ENCODE measurements at regions not wholly inside any gene's neighbourhood (a gene's known extent, or its start where the extent isn't known, plus 50 kb on each side); places are given as distances from the start of the nearest gene placed in this dataset.

DNA sequence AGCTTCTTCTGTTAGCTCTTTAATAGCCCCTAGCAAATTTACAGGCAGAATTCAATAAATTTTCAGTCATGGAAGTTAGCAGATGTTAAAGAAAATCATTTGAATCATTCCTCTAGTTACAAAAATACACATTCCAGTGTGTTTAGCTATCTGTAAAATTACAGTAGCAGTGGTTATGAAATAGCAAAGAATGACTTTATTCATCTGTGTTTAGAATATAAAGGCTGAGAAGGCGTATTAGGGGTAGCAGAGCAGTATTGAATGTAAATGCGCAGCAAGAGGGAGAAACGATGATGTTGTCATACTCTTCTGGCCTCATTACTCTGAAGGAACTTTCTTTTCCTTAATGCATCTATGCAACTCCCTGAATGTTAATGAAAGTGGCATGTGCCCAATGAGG is 106.2 kb upstream of the CYYR1 start:
- H3K4me3 ChIP-seq = no peak overlapping the region
- H3K9me3 ChIP-seq = no peaks in the 10 kb centered on the region
- no peaks in the 10 kb centered on the region for H3K4me1 ChIP-seq
- 65 to 71% methylated on average over 3 of the region's 3 CpGs for WGBS, 2 donors (ENCODE audit: low coverage in 1 of 2)
- TF ChIP-seq, protein P1, sequence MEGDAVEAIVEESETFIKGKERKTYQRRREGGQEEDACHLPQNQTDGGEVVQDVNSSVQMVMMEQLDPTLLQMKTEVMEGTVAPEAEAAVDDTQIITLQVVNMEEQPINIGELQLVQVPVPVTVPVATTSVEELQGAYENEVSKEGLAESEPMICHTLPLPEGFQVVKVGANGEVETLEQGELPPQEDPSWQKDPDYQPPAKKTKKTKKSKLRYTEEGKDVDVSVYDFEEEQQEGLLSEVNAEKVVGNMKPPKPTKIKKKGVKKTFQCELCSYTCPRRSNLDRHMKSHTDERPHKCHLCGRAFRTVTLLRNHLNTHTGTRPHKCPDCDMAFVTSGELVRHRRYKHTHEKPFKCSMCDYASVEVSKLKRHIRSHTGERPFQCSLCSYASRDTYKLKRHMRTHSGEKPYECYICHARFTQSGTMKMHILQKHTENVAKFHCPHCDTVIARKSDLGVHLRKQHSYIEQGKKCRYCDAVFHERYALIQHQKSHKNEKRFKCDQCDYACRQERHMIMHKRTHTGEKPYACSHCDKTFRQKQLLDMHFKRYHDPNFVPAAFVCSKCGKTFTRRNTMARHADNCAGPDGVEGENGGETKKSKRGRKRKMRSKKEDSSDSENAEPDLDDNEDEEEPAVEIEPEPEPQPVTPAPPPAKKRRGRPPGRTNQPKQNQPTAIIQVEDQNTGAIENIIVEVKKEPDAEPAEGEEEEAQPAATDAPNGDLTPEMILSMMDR (IDR thresholded peaks at IDR 0.05) = no peak
- TF ChIP-seq POLR2AphosphoS5 (IDR thresholded peaks at IDR 0.05) (no peak), POLR2A (IDR thresholded peaks at IDR 0.05) (no peak), EP300 (IDR thresholded peaks at IDR 0.05) (no peak)
- H3K27ac ChIP-seq = no peak overlapping the region
- no peaks in the 10 kb centered on the region for H3K36me3 ChIP-seq
- no peaks in the 10 kb centered on the region for H3K27me3 ChIP-seq
- no peak for ATAC-seq

DNA sequence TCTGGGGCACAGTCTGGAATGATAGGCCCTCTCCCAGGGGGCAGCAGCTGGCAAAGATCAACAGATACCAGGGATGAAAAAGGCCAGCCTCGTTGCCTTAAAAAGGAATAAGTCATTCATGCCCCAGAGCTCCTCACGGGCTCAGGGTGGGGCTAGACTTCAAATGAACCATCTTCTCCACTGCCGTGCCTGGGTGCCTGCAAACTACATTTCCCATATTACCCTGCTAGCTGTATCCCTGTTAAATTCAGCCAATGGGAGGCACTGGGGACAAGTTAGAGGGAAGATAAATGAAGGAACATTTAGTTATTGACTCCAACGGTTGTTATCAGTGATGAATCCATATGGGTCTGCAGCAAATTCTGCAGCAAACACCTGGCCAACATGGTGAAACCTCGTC is 101.2 kb upstream of the CYYR1 start:
- Histone ChIP-seq H3K4me1 (no peaks in the 10 kb centered on the region), H3K9me3 (no peaks in the 10 kb centered on the region), H3K4me3 (no peak overlapping the region), H3K27ac (no peak overlapping the region), H3K27me3 (no peaks in the 10 kb centered on the region), H3K36me3 (no peaks in the 10 kb centered on the region)
- 65 to 66% methylated on average over 3 to 5 of the region's 5 CpGs for WGBS, 2 donors (ENCODE audit: low coverage in 1 of 2)
- no peak for ATAC-seq
- TF ChIP-seq POLR2A (IDR thresholded peaks at IDR 0.05) = no peak
- no peak for TF ChIP-seq POLR2AphosphoS5 (IDR thresholded peaks at IDR 0.05)
- TF ChIP-seq, protein P1 (IDR thresholded peaks at IDR 0.05) = no peak
- no peak for TF ChIP-seq EP300 (IDR thresholded peaks at IDR 0.05)

DNA sequence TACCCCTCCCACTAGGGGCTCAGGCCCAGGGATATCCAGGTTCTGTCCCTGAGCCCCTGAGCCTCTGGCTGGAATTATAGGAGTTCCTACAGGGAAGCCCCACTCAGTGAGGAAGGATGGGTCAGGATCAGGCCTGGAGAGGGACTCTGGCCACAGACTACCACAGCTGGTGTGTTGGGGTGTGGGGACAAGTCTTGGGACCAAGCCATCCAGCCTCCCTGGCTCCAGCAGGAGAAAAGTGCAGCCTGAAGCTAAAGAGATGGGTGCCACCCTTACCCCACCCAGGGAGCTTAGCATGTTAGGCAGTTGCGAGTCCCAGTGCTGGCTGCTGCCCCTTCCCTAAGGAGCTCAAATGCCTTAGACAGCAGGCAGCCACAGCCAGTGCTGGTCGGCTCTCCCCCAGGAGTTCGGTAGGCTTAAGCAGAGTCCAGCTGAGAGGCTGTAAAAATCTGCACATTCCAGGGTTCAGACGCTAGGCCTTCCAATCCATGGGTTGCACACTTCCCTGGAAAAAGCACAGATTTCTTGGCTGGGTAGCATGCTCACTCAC is 96.2 kb upstream of the CYYR1 start:
- Histone ChIP-seq H3K27ac (no peak overlapping the region), H3K27me3 (no peaks in the 10 kb centered on the region), H3K4me3 (no peak overlapping the region), H3K36me3 (no peaks in the 10 kb centered on the region), H3K9me3 (peaks cover 0 to 26% (median 0%) of the 10 kb centered on the region in 3 donors), H3K4me1 (no peaks in the 10 kb centered on the region)
- no peak for ATAC-seq
- TF ChIP-seq POLR2AphosphoS5 (IDR thresholded peaks at IDR 0.05) = no peak
- WGBS, 2 donors (ENCODE audit: low coverage in 1 of 2) = 100% methylated on average over 3 of the region's 4 CpGs; no CpG with 5 or more reads in 1 of the 2 donors

DNA sequence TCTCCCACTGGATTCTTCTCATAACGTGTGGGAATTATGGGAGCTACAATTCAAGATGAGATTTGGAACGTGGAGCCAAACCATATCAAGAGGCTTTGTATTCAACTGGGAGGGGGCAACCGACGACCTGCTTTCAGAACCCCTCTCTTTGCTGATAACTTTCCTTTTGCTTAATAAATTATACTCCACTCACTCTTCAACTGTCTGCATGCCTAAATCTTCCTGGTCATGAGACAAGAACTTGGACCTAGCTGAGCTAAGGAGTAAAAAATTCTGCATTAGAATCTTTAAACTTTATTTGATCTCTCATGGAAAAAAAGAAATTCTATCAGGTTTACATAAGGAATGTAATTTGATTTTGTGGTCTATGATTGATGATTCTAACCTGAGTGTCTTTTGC is 86.7 kb upstream of the CYYR1 start:
- 76 to 84% methylated on average over 4 of the region's 4 CpGs for WGBS, 2 donors (ENCODE audit: low coverage in 1 of 2)

DNA sequence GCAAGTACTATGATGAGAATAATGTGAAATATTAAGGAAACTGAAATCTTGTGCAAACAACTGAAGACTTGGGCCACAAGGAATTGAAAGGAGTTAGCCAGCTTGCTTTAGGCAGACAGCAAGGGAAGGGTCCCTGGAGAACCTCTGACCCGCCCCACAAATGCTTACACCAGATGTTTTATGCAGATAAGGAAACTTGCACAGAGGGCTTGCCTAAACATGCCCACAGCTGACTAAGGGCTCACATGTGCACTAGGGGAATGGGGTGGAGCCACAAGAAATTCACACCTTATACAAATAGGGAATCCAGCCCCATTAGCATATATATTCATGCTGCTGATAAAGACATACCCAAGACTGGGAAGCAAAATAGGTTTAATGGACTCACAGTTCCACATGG is 86.1 kb upstream of the CYYR1 start:
- no peak for ATAC-seq
- Histone ChIP-seq H3K9me3 (no peaks in the 10 kb centered on the region), H3K27me3 (no peaks in the 10 kb centered on the region), H3K36me3 (no peaks in the 10 kb centered on the region), H3K4me1 (no peaks in the 10 kb centered on the region), H3K27ac (no peak overlapping the region), H3K4me3 (no peak overlapping the region)
- no peak for TF ChIP-seq POLR2AphosphoS5 (IDR thresholded peaks at IDR 0.05)
- TF ChIP-seq POLR2A (IDR thresholded peaks at IDR 0.05) = no peak
- WGBS, 2 donors (ENCODE audit: low coverage in 1 of 2) = 71 to 92% methylated on average over 1 of the region's 1 CpG

More for the DNA sequence above, 86.7 kb upstream of the CYYR1 start:
- ATAC-seq = no peak
- Histone ChIP-seq H3K27ac (no peak overlapping the region), H3K9me3 (peaks cover 0 to 1% (median 0%) of the 10 kb centered on the region in 3 donors), H3K4me3 (no peak overlapping the region), H3K27me3 (no peaks in the 10 kb centered on the region), H3K36me3 (no peaks in the 10 kb centered on the region), H3K4me1 (no peaks in the 10 kb centered on the region)
- no peak for TF ChIP-seq EP300 (IDR thresholded peaks at IDR 0.05)
- no peak for TF ChIP-seq POLR2A (IDR thresholded peaks at IDR 0.05)
- TF ChIP-seq, protein P1 (IDR thresholded peaks at IDR 0.05) = no peak
- no peak for TF ChIP-seq POLR2AphosphoS5 (IDR thresholded peaks at IDR 0.05)

DNA sequence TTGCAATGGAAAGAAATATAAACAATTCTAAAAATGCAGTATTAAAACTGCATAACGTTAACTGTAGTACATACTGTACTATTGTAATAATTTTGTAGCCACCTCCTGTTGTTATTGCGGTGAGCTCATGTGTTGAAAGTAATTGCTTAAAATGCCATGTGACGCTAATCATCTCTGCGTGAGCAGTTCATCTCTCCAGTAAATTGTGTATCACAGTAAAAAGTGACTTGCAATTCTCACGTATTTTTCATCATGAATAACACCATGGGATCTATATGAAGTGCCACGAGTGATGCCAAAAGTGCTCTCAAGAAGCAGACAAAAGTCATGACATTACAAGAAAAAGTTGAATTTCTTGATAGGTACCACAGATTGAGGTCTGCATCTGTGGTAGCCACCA is 82.4 kb upstream of the CYYR1 start:
- Histone ChIP-seq H3K27me3 (no peaks in the 10 kb centered on the region), H3K4me3 (no peak overlapping the region), H3K4me1 (no peaks in the 10 kb centered on the region), H3K9me3 (no peaks in the 10 kb centered on the region), H3K36me3 (no peaks in the 10 kb centered on the region), H3K27ac (no peak overlapping the region)
- 79 to 88% methylated on average over 6 of the region's 6 CpGs for whole genome bisulfite sequencing, 2 donors (ENCODE audit: low coverage in 1 of 2)
- no peak for ATAC-seq
- no peak for TF ChIP-seq POLR2A (IDR thresholded peaks at IDR 0.05)
- TF ChIP-seq POLR2AphosphoS5 (IDR thresholded peaks at IDR 0.05) = no peak
- no peak for TF ChIP-seq EP300 (IDR thresholded peaks at IDR 0.05)
- TF ChIP-seq, protein P1 (IDR thresholded peaks at IDR 0.05) = no peak

All from gastroesophageal sphincter (tissue), 4 donors.